A673 (cell line): ENCODE measurements at regions not wholly inside any gene's neighbourhood (a gene's known extent, or its start where the extent isn't known, plus 50 kb on each side); places are given as distances from the start of the nearest gene placed in this dataset.

Experiments used
- BruUV-seq: library from RNA; stranded (reverse); fragments of 400-500 nt; replicated peaks from 2 replicates; lab custom pipeline; 2021; lab: Mats Ljungman, UMichigan
- CTCF ChIA-PET: fragments of 300-600 bp; sonication (Branson Sonifier 250); formaldehyde crosslinking; loops from one replicate; lab custom pipeline; 2022; ENCODE audit warnings: antibody characterized with exemption; lab: Charles Lee
- POLR2A ChIA-PET: fragments of 300-600 bp; sonication (Branson Sonifier 250); formaldehyde crosslinking; loops from one replicate; lab custom pipeline; 2022; ENCODE audit warnings: antibody characterized with exemption; ENCODE audit not compliant: low non-redundant PET; lab: Charles Lee
- DNase-seq: peaks from one replicate; pipeline ENCODE4 v3.0.0-alpha.2; 2015; ENCODE audit warnings: low spot score
- H3K27ac ChIP-seq: fragments of 200-600 bp; sonication (generic); 2 replicates; pipeline ENCODE4 v1.5.1; 2016; ENCODE audit warnings: mixed run types, low read depth, mild to moderate bottlenecking, mixed read lengths, antibody characterized with exemption, low read length; ENCODE audit not compliant: poor library complexity, severe bottlenecking
- H3K27me3 ChIP-seq: fragments of 200-600 bp; sonication (generic); replicated peaks from 2 replicates; pipeline ENCODE4 v1.6.1; 2017; ENCODE audit warnings: mixed run types, low read depth, mild to moderate bottlenecking, mixed read lengths, antibody characterized with exemption, low read length; ENCODE audit not compliant: insufficient read depth, poor library complexity
- H3K36me3 ChIP-seq: fragments of 200-600 bp; sonication (generic); 2 replicates; pipeline ENCODE4 v1.6.1; 2016; ENCODE audit warnings: mixed run types, mild to moderate bottlenecking, mixed read lengths, antibody characterized with exemption, low read length; ENCODE audit not compliant: insufficient read depth, poor library complexity, severe bottlenecking
- H3K4me1 ChIP-seq: fragments of 200-600 bp; sonication (generic); 2 replicates; pipeline ENCODE4 v1.6.1; 2017; ENCODE audit warnings: mixed run types, mild to moderate bottlenecking, mixed read lengths, antibody characterized with exemption, low read length; ENCODE audit not compliant: insufficient read depth, poor library complexity, severe bottlenecking
- H3K4me3 ChIP-seq: fragments of 200-600 bp; sonication (generic); 2 replicates; pipeline ENCODE4 v1.5.1; 2016; ENCODE audit warnings: low read depth, mixed run types, mild to moderate bottlenecking, mixed read lengths, low read length; ENCODE audit not compliant: poor library complexity, severe bottlenecking
- H3K9me3 ChIP-seq: fragments of 200-600 bp; sonication (generic); 2 replicates; pipeline ENCODE4 v1.6.1; 2016; ENCODE audit warnings: mixed run types, low read depth, mild to moderate bottlenecking, mixed read lengths, antibody characterized with exemption, low read length; ENCODE audit not compliant: poor library complexity, severe bottlenecking
- EZH2 ChIP-seq: fragments of 200-600 bp; sonication (generic); IDR thresholded peaks from 2 replicates; pipeline ENCODE4 v1.6.1; 2017; ENCODE audit warnings: borderline replicate concordance, low read depth, mild to moderate bottlenecking, mixed read lengths, antibody characterized with exemption, low read length; ENCODE audit not compliant: poor library complexity, severe bottlenecking
- intact Hi-C: fragments of 100-400 bp; cut with micrococcal nuclease; formaldehyde crosslinking; loops from one replicate; pipeline ENCODE4 v1.10.0; 2022; ENCODE audit not compliant: unreplicated experiment
- TF ChIP-seq, protein P1 (sequence below): fragments of 300-800, 200-600 bp; sonication (generic); conservative IDR thresholded peaks from 2 replicates; pipeline ENCODE4 v1.5.1; 2017; ENCODE audit warnings: low read depth, mild to moderate bottlenecking, antibody characterized with exemption, low read length, moderate library complexity, mixed read lengths

DNA sequence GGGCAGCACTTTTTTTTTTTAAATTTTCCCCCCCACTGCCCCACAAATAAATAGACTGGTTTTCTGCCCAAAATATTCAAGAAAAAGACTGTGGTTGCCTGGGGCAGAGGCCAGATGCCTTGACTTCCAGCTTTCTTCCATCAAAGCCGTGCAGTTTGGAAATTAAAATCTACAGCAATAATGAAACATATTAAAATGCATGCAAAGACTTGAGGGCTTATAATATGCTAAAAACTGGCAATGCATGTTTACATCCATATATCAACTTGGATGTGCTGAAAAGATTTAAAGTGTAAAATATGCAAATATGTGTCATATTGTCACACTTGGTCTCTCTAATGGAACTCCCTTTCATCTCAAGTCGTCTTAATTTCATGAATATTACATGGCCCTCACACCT, 2036.2 kb upstream of the PIK3C3 start:
- ChIA-PET CTCF (no interaction called here), POLR2A (no interaction called here)
- no peak for TF ChIP-seq EZH2
- TF ChIP-seq, protein P1, sequence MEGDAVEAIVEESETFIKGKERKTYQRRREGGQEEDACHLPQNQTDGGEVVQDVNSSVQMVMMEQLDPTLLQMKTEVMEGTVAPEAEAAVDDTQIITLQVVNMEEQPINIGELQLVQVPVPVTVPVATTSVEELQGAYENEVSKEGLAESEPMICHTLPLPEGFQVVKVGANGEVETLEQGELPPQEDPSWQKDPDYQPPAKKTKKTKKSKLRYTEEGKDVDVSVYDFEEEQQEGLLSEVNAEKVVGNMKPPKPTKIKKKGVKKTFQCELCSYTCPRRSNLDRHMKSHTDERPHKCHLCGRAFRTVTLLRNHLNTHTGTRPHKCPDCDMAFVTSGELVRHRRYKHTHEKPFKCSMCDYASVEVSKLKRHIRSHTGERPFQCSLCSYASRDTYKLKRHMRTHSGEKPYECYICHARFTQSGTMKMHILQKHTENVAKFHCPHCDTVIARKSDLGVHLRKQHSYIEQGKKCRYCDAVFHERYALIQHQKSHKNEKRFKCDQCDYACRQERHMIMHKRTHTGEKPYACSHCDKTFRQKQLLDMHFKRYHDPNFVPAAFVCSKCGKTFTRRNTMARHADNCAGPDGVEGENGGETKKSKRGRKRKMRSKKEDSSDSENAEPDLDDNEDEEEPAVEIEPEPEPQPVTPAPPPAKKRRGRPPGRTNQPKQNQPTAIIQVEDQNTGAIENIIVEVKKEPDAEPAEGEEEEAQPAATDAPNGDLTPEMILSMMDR, result no peak
- peaks cover 18% of the 10 kb centered on the region for H3K27me3 ChIP-seq
- no peaks in the 10 kb centered on the region for H3K9me3 ChIP-seq
- H3K4me1 ChIP-seq, result no peaks in the 10 kb centered on the region
- no peaks in the 10 kb centered on the region for H3K36me3 ChIP-seq
- DNase-seq, result no peak
- intact Hi-C loops, result no loop called here
- H3K27ac ChIP-seq, result no peak overlapping the region
- no peak overlapping the region for H3K4me3 ChIP-seq
- BruUV-seq, result no TSS peak

DNA sequence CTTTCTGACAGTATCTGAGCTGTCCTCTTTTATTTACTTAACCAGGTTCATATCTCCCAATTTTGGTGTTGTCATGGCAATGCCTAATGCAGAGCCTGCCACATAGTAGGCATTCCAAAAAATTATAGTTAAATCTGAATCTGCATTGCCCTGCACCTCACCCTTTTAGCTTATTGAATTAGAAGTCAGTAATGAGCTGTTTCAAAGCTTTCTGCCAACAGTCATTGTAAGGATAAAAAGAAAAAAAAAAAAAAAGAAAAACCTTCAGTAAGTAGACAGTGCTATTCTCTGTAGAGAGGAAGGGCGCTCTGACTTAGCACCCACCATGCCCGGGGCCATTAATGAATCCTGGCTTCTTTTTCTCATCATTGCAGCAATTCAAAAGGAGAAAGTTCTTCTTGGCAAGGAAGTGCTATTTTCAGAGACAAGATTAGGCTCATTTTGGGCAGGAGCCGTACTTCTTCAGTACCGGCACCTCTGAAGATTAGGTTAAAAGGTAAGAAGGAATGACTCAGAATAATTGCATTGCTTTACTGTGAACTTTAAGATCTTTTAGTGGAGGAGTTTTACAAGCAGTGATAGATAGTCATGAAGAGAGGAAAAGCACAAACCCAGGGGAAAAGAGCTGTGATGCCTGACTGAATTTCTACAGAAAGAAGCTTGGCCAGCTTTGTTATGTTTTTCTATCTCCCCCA, 2041.2 kb upstream of the PIK3C3 start:
- no TSS peak for BruUV-seq
- no peak for TF ChIP-seq EZH2
- TF ChIP-seq, protein P1, result no peak
- DNase-seq, result no peak
- H3K27me3 ChIP-seq, result peaks cover 14% of the 10 kb centered on the region
- H3K27ac ChIP-seq, result no peak overlapping the region
- no peaks in the 10 kb centered on the region for H3K36me3 ChIP-seq
- no peaks in the 10 kb centered on the region for H3K4me1 ChIP-seq
- CTCF ChIA-PET, result no interaction called here
- no peak overlapping the region for H3K4me3 ChIP-seq
- intact Hi-C loops, result no loop called here
- H3K9me3 ChIP-seq, result no peaks in the 10 kb centered on the region
- POLR2A ChIA-PET, result no interaction called here

DNA sequence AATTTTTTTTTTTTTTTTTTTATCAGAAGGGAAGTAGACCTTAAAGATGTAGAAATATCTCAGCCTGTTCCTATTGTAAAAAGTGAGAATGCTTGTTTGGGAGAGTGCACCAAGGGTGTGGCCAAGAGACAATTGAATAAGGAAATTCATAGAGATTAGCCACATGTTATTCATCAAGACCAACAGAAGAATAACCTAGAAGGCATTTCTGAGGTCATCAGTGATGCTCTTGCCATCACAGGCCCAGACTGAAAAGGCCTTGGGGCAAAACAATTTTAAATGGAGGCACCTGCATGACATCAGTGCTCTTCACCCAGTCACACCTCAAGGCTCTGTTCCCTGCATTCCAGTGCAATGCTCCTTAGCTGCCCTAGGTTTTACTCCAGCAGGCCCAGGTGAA, 2043.3 kb upstream of the PIK3C3 start:
- Histone ChIP-seq H3K36me3 (no peaks in the 10 kb centered on the region), H3K4me1 (no peaks in the 10 kb centered on the region), H3K9me3 (no peaks in the 10 kb centered on the region), H3K27ac (no peak overlapping the region), H3K27me3 (peaks cover 17% of the 10 kb centered on the region), H3K4me3 (no peak overlapping the region)
- DNase-seq, result no peak
- TF ChIP-seq EZH2, result no peak
- TF ChIP-seq, protein P1, result no peak
- intact Hi-C loops, result no loop called here
- POLR2A ChIA-PET, result no interaction called here
- CTCF ChIA-PET, result no interaction called here
- no TSS peak for BruUV-seq
